ENCODE measurements at regions not wholly inside any gene's neighbourhood (a gene's known extent, or its start where the extent isn't known, plus 50 kb on each side); places are given as distances from the start of the nearest gene placed in this dataset.

GRCh38 chr18:75654851-75655751 lies 227.6 kb upstream of the SMIM21 start:
- no peak for DNase-seq

GRCh38 chr18:75654386-75654785 lies 226.9 kb upstream of the SMIM21 start:
- no peak for DNase-seq

- DNase-seq: no peak
Observed at GRCh38 chr18:75652528-75652927, 225.0 kb upstream of the SMIM21 start.

GRCh38 chr18:75644871-75645270 lies 217.4 kb upstream of the SMIM21 start:
- DNase-seq: no peak

- no peak for DNase-seq
Observed at GRCh38 chr18:75643083-75643482, 215.6 kb upstream of the SMIM21 start.

GRCh38 chr18:75639472-75639831 lies 211.9 kb upstream of the SMIM21 start:
- DNase-seq: no peak

- DNase-seq: no peak
Observed at GRCh38 chr18:75638776-75639471, 211.4 kb upstream of the SMIM21 start.

- no peak for DNase-seq
Observed at GRCh38 chr18:75638223-75638775, 210.8 kb upstream of the SMIM21 start.

GRCh38 chr18:75635096-75635495 lies 207.6 kb upstream of the SMIM21 start:
- no peak for DNase-seq

GRCh38 chr18:75625966-75626365 lies 198.5 kb upstream of the SMIM21 start:
- no peak for DNase-seq

- no peak for DNase-seq
Observed at GRCh38 chr18:75624869-75625268, 197.4 kb upstream of the SMIM21 start.

GRCh38 chr18:75621818-75622217 lies 194.3 kb upstream of the SMIM21 start:
- DNase-seq: no peak

- DNase-seq: no peak
Observed at GRCh38 chr18:75618146-75618545, 190.6 kb upstream of the SMIM21 start.

GRCh38 chr18:75612456-75612855 lies 185.0 kb upstream of the SMIM21 start:
- DNase-seq: no peak

GRCh38 chr18:75607701-75608100 lies 180.2 kb upstream of the SMIM21 start:
- DNase-seq: no peak

GRCh38 chr18:75592527-75592926 lies 165.0 kb upstream of the SMIM21 start:
- no peak for DNase-seq

GRCh38 chr18:75588412-75588811 lies 160.9 kb upstream of the SMIM21 start:
- DNase-seq: no peak

GRCh38 chr18:75587131-75587530 lies 159.6 kb upstream of the SMIM21 start:
- no peak for DNase-seq

- no peak for DNase-seq
Observed at GRCh38 chr18:75586130-75586889, 158.8 kb upstream of the SMIM21 start.

- DNase-seq: no peak
Observed at GRCh38 chr18:75582940-75583339, 155.4 kb upstream of the SMIM21 start.

- DNase-seq: no peak
Observed at GRCh38 chr18:75582406-75582821, 154.9 kb upstream of the SMIM21 start.

- DNase-seq: no peak
Observed at GRCh38 chr18:75581336-75582131, 154.0 kb upstream of the SMIM21 start.
